GM12864 (cell line): ENCODE measurements at regions not wholly inside any gene's neighbourhood (a gene's known extent, or its start where the extent isn't known, plus 50 kb on each side); places are given as distances from the start of the nearest gene placed in this dataset.

Source experiments
- DNase-seq: peaks from one replicate; pipeline ENCODE4 v3.0.0-alpha.2; 2011; ENCODE audit warnings: low read depth
- H3K4me3 ChIP-seq: 2 replicates; pipeline ENCODE4 v1.5.1; 2011; ENCODE audit warnings: mild to moderate bottlenecking, low read depth, low read length, control low read depth
- TF ChIP-seq, protein P1 (sequence below): IDR thresholded peaks from 2 replicates; pipeline ENCODE4 v1.5.1; 2011; ENCODE audit warnings: low read depth, mild to moderate bottlenecking, moderate library complexity, low read length, control low read depth, inconsistent platforms; ENCODE audit errors: missing control alignments

GRCh38 chr2:128384446-128384845 is 65.8 kb upstream of the HS6ST1 start:
- DNase-seq, result no peak
- H3K4me3 ChIP-seq, result no peak overlapping the region
- TF ChIP-seq, protein P1, sequence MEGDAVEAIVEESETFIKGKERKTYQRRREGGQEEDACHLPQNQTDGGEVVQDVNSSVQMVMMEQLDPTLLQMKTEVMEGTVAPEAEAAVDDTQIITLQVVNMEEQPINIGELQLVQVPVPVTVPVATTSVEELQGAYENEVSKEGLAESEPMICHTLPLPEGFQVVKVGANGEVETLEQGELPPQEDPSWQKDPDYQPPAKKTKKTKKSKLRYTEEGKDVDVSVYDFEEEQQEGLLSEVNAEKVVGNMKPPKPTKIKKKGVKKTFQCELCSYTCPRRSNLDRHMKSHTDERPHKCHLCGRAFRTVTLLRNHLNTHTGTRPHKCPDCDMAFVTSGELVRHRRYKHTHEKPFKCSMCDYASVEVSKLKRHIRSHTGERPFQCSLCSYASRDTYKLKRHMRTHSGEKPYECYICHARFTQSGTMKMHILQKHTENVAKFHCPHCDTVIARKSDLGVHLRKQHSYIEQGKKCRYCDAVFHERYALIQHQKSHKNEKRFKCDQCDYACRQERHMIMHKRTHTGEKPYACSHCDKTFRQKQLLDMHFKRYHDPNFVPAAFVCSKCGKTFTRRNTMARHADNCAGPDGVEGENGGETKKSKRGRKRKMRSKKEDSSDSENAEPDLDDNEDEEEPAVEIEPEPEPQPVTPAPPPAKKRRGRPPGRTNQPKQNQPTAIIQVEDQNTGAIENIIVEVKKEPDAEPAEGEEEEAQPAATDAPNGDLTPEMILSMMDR, result no peak

GRCh38 chr2:128384956-128385355 is 66.3 kb upstream of the HS6ST1 start:
- TF ChIP-seq, protein P1, result no peak
- H3K4me3 ChIP-seq, result no peak overlapping the region
- DNase-seq, result no peak

DNA sequence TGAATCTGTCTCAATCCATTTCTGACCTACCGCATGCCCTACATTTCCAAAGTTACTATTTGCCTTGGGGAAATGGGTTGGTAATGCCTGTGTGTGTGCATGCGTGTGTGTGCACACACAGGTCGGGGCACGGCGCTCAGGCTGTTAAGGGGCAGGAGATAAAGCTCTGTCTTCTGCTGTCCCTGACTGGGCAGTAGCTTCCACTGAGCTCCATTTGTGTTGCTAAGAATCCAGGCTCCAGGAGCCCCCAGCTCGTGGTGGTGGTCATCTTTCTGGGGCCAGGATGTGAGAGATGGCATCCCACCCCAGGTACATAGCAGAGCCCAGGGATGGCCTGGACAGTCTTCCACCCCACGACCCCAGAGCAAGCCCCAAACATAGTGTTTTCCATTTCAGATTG is 66.7 kb upstream of the HS6ST1 start:
- H3K4me3 ChIP-seq, result no peak overlapping the region
- no peak for DNase-seq
- TF ChIP-seq, protein P1, result no peak

DNA sequence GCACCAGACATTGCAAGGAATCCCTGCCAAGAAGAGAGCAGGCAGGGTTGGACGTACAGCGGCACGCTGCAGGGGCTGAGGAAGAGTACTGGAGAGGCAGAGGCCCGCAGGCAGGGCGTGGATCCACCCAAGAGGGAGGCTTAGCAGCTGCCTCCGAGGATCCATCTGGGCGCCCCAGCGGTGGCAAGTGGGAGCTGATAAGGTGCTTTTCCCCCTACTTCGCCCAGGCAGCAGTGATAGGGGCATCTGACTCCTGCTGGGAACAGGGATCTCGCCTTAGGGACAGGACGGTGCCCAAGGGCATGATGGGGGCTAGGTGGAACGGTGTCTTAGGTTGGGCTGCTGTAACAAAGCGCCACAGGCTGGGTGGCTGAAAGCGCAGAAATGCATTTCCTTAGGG is 67.4 kb upstream of the HS6ST1 start:
- TF ChIP-seq, protein P1, result no peak
- no peak overlapping the region for H3K4me3 ChIP-seq
- DNase-seq, result no peak

DNA sequence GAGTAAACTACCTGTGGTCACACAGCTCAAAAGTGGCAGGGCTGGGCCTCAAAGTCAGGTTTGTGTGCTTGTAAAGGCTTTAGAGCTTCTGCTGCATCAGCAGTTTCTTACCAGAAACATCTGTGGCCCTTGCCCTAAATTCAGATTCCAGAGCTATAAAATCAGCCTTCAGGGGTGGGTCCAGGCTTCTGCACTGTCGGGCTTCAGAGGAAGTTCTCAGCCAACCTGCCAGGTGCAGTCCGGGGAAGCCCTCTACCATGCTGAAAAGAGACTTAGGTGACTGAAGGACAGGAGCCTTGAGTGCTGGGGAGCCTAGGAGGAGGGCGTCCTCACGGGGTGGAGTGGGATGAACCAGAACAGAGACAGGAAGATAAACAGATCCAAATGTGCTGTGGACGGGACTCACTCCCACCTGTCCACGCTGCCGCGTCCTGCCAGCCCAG is 69.9 kb upstream of the HS6ST1 start:
- H3K4me3 ChIP-seq, result no peak overlapping the region
- no peak for DNase-seq
- TF ChIP-seq, protein P1, result no peak

GRCh38 chr2:128389388-128390086 is 70.9 kb upstream of the HS6ST1 start:
- H3K4me3 ChIP-seq, result no peak overlapping the region
- TF ChIP-seq, protein P1, result no peak
- DNase-seq, result no peak
